HepG2 (cell line): ENCODE measurements at regions not wholly inside any gene's neighbourhood (a gene's known extent, or its start where the extent isn't known, plus 50 kb on each side); places are given as distances from the start of the nearest gene placed in this dataset.

ENCODE experiments used
- AHR ChIP-seq: IDR thresholded peaks from 2 replicates; pipeline ENCODE4 v1.6.1; 2018; ENCODE audit warnings: missing genetic modification reagents, missing compliant biosample characterization
- CCAR2 ChIP-seq: fragments of 200-400 bp; formaldehyde crosslinking; optimal IDR thresholded peaks from 2 replicates; pipeline ENCODE3; 2018; ENCODE audit warnings: low read depth, mild to moderate bottlenecking, low read length, moderate library complexity
- ELF3 ChIP-seq: IDR thresholded peaks from 2 replicates; pipeline ENCODE4 v1.6.1; 2016; ENCODE audit warnings: missing genetic modification reagents, missing compliant biosample characterization
- ESRRA ChIP-seq: sonication (generic); formaldehyde crosslinking; IDR thresholded peaks from 2 replicates; pipeline ENCODE4 v1.5.1; 2020; ENCODE audit warnings: mild to moderate bottlenecking, low read depth, missing genetic modification reagents
- JUNB ChIP-seq: sonication (generic); formaldehyde crosslinking; IDR thresholded peaks from 2 replicates; pipeline ENCODE4 v1.8.0; 2022; ENCODE audit warnings: missing genetic modification reagents, mild to moderate bottlenecking, borderline replicate concordance
- MYC ChIP-seq: sonication (generic); formaldehyde crosslinking; IDR thresholded peaks from 2 replicates; pipeline ENCODE4 v1.9.0; 2021; ENCODE audit warnings: missing genetic modification reagents, borderline replicate concordance
- SIN3B ChIP-seq: fragments of 150-350 bp; IDR thresholded peaks from 2 replicates; pipeline ENCODE4 v1.6.1; 2014; ENCODE audit warnings: low read length
- SKI ChIP-seq: fragments of 450-650 bp; IDR thresholded peaks from one replicate; pipeline ENCODE4 v1.6.1; 2018; ENCODE audit warnings: mild to moderate bottlenecking; ENCODE audit not compliant: partially characterized antibody
- TMF1 ChIP-seq: sonication (generic); formaldehyde crosslinking; IDR thresholded peaks from 2 replicates; pipeline ENCODE4 v1.8.1; 2022; ENCODE audit warnings: low read depth, missing genetic modification reagents
- ZNF260 ChIP-seq: sonication (generic); formaldehyde crosslinking; IDR thresholded peaks from 2 replicates; pipeline ENCODE4 v1.4.0; 2020; ENCODE audit warnings: missing genetic modification reagents, low read depth, mild to moderate bottlenecking, borderline replicate concordance
- ZNF329 ChIP-seq: sonication (generic); formaldehyde crosslinking; IDR thresholded peaks from 2 replicates; pipeline ENCODE4 v1.9.0; 2021; ENCODE audit warnings: low read depth, mild to moderate bottlenecking, missing genetic modification reagents
- ZNF335 ChIP-seq: sonication (generic); formaldehyde crosslinking; IDR thresholded peaks from 2 replicates; pipeline ENCODE4 v1.4.0; 2020; ENCODE audit warnings: missing genetic modification reagents
- TF ChIP-seq, protein P1 (sequence below), 2 experiments: sonication (generic) in 1 of 2; formaldehyde crosslinking in 1 of 2; IDR thresholded peaks; 2 replicates each; pipeline versions ENCODE4 v1.6.1 to v1.9.0; 2014 to 2022; ENCODE audit warnings: antibody characterized with exemption in 1 of 2, borderline replicate concordance in 1 of 2, inconsistent platforms in 1 of 2, low read depth in 1 of 2, missing genetic modification reagents in 1 of 2
- TF ChIP-seq, protein P2 (sequence below): sonication (generic); formaldehyde crosslinking; IDR thresholded peaks from 2 replicates; pipeline ENCODE4 v1.5.0; 2020; ENCODE audit warnings: missing genetic modification reagents
- TF ChIP-seq, protein P3 (sequence below): sonication (generic); formaldehyde crosslinking; IDR thresholded peaks from 2 replicates; pipeline ENCODE4 v1.4.0; 2020; ENCODE audit warnings: missing genetic modification reagents

DNA sequence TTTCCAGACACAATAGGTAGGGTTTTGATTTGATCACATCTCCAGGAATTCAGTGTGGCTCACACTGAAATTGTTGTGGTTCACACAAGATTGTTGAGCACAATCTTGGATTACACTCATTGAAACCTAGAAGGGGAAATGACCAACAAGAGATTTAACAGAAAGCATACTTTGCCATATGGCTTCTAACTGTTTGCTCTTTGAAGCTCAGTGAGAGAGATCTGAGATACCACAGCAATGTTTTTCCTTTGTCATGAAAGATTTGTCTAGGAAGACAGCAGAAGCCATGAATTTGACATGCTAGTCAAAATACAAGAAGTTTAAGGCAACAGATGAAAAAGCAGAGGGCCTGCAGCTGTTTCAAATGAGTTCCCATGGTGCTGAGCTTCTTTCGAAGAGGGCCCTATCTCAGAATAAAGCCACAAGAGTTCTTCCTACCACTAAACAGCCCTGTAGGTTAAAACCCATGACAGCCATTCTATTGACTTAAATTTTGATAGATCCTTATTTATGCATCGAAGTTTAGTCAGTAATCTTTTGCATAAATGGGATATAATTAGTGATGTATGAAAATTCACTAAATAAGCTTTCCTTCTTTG, 650.4 kb downstream of the LTN1 start (continued):
- TF ChIP-seq, protein P1, sequence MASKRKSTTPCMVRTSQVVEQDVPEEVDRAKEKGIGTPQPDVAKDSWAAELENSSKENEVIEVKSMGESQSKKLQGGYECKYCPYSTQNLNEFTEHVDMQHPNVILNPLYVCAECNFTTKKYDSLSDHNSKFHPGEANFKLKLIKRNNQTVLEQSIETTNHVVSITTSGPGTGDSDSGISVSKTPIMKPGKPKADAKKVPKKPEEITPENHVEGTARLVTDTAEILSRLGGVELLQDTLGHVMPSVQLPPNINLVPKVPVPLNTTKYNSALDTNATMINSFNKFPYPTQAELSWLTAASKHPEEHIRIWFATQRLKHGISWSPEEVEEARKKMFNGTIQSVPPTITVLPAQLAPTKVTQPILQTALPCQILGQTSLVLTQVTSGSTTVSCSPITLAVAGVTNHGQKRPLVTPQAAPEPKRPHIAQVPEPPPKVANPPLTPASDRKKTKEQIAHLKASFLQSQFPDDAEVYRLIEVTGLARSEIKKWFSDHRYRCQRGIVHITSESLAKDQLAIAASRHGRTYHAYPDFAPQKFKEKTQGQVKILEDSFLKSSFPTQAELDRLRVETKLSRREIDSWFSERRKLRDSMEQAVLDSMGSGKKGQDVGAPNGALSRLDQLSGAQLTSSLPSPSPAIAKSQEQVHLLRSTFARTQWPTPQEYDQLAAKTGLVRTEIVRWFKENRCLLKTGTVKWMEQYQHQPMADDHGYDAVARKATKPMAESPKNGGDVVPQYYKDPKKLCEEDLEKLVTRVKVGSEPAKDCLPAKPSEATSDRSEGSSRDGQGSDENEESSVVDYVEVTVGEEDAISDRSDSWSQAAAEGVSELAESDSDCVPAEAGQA (IDR thresholded peaks at IDR 0.05; ENCODE audit: low read depth), result no peak
- TF ChIP-seq, protein P1 (CRISPR knock-in tag; IDR thresholded peaks at IDR 0.05; ENCODE audit: borderline replicate concordance), result no peak
- no peak for TF ChIP-seq ZNF260 (CRISPR knock-in tag)
- no peak for TF ChIP-seq ZNF335 (CRISPR knock-in tag)
- no peak for TF ChIP-seq ZNF329 (CRISPR knock-in tag)
- TF ChIP-seq JUNB (CRISPR knock-in tag), result no peak
- TF ChIP-seq SKI, result no peak
- no peak for TF ChIP-seq MYC (CRISPR knock-in tag)
- no peak for TF ChIP-seq SIN3B
- TF ChIP-seq CCAR2, result no peak
- TF ChIP-seq ELF3 (CRISPR knock-in tag), result no peak
- TF ChIP-seq ESRRA (CRISPR knock-in tag), result no peak
- TF ChIP-seq TMF1 (CRISPR knock-in tag), result no peak
- TF ChIP-seq, protein P2, sequence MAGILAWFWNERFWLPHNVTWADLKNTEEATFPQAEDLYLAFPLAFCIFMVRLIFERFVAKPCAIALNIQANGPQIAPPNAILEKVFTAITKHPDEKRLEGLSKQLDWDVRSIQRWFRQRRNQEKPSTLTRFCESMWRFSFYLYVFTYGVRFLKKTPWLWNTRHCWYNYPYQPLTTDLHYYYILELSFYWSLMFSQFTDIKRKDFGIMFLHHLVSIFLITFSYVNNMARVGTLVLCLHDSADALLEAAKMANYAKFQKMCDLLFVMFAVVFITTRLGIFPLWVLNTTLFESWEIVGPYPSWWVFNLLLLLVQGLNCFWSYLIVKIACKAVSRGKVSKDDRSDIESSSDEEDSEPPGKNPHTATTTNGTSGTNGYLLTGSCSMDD (CRISPR knock-in tag), result no peak
- no peak for TF ChIP-seq AHR (CRISPR knock-in tag)
- TF ChIP-seq, protein P3, sequence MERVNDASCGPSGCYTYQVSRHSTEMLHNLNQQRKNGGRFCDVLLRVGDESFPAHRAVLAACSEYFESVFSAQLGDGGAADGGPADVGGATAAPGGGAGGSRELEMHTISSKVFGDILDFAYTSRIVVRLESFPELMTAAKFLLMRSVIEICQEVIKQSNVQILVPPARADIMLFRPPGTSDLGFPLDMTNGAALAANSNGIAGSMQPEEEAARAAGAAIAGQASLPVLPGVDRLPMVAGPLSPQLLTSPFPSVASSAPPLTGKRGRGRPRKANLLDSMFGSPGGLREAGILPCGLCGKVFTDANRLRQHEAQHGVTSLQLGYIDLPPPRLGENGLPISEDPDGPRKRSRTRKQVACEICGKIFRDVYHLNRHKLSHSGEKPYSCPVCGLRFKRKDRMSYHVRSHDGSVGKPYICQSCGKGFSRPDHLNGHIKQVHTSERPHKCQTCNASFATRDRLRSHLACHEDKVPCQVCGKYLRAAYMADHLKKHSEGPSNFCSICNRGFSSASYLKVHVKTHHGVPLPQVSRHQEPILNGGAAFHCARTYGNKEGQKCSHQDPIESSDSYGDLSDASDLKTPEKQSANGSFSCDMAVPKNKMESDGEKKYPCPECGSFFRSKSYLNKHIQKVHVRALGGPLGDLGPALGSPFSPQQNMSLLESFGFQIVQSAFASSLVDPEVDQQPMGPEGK (CRISPR knock-in tag), result no peak
